ENCODE measurements at regions not wholly inside any gene's neighbourhood (a gene's known extent, or its start where the extent isn't known, plus 50 kb on each side); places are given as distances from the start of the nearest gene placed in this dataset.

DNA sequence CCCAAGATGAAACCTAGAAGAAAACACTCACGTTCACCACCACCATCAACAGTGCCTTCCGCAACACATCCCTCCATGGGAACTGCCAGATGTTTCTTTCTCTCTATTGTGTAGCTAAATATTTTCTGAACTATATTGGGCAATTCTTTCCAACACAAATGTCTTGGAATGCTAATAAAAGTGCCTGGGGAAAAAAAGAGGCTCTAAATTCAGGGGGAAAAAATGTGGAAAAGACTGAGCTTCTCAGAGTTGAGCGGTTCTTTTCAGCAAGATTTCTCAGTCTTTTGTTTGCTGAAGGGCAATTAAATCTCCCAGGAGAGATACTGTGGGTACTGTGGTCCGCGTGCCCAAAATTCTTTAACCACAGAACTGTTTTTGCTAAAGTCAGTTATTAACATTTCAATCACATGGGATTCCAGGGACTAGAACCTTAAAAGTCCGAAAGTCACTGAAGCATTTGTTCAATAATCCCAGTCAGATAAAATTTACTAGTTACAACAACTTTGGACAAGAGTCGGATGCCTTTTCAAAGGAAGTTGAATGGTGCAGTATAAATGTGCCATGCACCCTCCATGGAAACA, 51.9 kb upstream of the DHRSX start (continued):
- TF ChIP-seq, protein P1, sequence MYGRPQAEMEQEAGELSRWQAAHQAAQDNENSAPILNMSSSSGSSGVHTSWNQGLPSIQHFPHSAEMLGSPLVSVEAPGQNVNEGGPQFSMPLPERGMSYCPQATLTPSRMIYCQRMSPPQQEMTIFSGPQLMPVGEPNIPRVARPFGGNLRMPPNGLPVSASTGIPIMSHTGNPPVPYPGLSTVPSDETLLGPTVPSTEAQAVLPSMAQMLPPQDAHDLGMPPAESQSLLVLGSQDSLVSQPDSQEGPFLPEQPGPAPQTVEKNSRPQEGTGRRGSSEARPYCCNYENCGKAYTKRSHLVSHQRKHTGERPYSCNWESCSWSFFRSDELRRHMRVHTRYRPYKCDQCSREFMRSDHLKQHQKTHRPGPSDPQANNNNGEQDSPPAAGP (tag by site-specific recombination; IDR thresholded peaks at IDR 0.05) = no peak
- TF ChIP-seq, protein P2, sequence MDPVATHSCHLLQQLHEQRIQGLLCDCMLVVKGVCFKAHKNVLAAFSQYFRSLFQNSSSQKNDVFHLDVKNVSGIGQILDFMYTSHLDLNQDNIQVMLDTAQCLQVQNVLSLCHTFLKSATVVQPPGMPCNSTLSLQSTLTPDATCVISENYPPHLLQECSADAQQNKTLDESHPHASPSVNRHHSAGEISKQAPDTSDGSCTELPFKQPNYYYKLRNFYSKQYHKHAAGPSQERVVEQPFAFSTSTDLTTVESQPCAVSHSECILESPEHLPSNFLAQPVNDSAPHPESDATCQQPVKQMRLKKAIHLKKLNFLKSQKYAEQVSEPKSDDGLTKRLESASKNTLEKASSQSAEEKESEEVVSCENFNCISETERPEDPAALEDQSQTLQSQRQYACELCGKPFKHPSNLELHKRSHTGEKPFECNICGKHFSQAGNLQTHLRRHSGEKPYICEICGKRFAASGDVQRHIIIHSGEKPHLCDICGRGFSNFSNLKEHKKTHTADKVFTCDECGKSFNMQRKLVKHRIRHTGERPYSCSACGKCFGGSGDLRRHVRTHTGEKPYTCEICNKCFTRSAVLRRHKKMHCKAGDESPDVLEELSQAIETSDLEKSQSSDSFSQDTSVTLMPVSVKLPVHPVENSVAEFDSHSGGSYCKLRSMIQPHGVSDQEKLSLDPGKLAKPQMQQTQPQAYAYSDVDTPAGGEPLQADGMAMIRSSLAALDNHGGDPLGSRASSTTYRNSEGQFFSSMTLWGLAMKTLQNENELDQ (tag by site-specific recombination; IDR thresholded peaks at IDR 0.05; ENCODE audit: low read depth) = no peak
- peak; percentile 66; the same call in 1 of the 2 replicates for TF ChIP-seq ZNF561 (tag by site-specific recombination; IDR thresholded peaks at IDR 0.05; ENCODE audit: borderline replicate concordance)
- TF ChIP-seq ZNF280C (tag by site-specific recombination; IDR thresholded peaks at IDR 0.05) = no peak
- no peak for TF ChIP-seq ZNF658 (tag by site-specific recombination; IDR thresholded peaks at IDR 0.05)
- no peak for TF ChIP-seq HIC1 (tag by site-specific recombination; IDR thresholded peaks at IDR 0.05)
- no peak for TF ChIP-seq GFI1B (tag by site-specific recombination; IDR thresholded peaks at IDR 0.05)
- no peak for TF ChIP-seq ZNF549 (tag by site-specific recombination; IDR thresholded peaks at IDR 0.05)
- TF ChIP-seq ZNF174 (tag by site-specific recombination; IDR thresholded peaks at IDR 0.05) = no peak
- TF ChIP-seq SETDB1 (IDR thresholded peaks at IDR 0.05; ENCODE audit: insufficient read length, low read length) = no peak
- 0 out of 2 replicates have a peak, but pooled peaks have one; percentile 44 for TF ChIP-seq FEZF1 (tag by site-specific recombination; IDR thresholded peaks at IDR 0.05)
- TF ChIP-seq ZBTB48 (tag by site-specific recombination; IDR thresholded peaks at IDR 0.05) = no peak

- Histone ChIP-seq H3K27ac (ENCODE audit: extremely low read depth, low read depth, low read length) (peak overlapping the region; percentile 59), H3K36me3 (ENCODE audit: control insufficient read depth in 2 of 2, insufficient read depth in 1 of 2, low read length in 2 of 2) (no peaks in the 10 kb centered on the region), H3K9me3 (ENCODE audit: control insufficient read depth, insufficient read depth, low read depth, low read length) (no peaks in the 10 kb centered on the region), H3K4me3 (ENCODE audit: low read depth, low read length) (no peak overlapping the region), H3K4me1 (ENCODE audit: control insufficient read depth, insufficient read depth, low read length) (peaks cover 12% of the 10 kb centered on the region)
- ChIA-PET CTCF (no interaction called here), POLR2A (no interaction called here)
- peak; percentile 17; the same call in 1 of the 2 replicates for TF ChIP-seq TRIM28 (IDR thresholded peaks at IDR 0.05; ENCODE audit: borderline replicate concordance, low read length)
- TF ChIP-seq, protein P3, sequence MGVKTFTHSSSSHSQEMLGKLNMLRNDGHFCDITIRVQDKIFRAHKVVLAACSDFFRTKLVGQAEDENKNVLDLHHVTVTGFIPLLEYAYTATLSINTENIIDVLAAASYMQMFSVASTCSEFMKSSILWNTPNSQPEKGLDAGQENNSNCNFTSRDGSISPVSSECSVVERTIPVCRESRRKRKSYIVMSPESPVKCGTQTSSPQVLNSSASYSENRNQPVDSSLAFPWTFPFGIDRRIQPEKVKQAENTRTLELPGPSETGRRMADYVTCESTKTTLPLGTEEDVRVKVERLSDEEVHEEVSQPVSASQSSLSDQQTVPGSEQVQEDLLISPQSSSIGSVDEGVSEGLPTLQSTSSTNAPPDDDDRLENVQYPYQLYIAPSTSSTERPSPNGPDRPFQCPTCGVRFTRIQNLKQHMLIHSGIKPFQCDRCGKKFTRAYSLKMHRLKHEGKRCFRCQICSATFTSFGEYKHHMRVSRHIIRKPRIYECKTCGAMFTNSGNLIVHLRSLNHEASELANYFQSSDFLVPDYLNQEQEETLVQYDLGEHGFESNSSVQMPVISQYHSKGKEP (tag by site-specific recombination; IDR thresholded peaks at IDR 0.05) = peak; percentile 59
- TF ChIP-seq PATZ1 (tag by site-specific recombination; IDR thresholded peaks at IDR 0.05) = no peak
- no peak for TF ChIP-seq ZNF776 (tag by site-specific recombination; IDR thresholded peaks at IDR 0.05; ENCODE audit: borderline replicate concordance)
- TF ChIP-seq, protein P4, sequence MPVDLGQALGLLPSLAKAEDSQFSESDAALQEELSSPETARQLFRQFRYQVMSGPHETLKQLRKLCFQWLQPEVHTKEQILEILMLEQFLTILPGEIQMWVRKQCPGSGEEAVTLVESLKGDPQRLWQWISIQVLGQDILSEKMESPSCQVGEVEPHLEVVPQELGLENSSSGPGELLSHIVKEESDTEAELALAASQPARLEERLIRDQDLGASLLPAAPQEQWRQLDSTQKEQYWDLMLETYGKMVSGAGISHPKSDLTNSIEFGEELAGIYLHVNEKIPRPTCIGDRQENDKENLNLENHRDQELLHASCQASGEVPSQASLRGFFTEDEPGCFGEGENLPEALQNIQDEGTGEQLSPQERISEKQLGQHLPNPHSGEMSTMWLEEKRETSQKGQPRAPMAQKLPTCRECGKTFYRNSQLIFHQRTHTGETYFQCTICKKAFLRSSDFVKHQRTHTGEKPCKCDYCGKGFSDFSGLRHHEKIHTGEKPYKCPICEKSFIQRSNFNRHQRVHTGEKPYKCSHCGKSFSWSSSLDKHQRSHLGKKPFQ (tag by site-specific recombination; IDR thresholded peaks at IDR 0.05) = 0 out of 2 replicates have a peak, but pooled peaks have one; percentile 53
- TF ChIP-seq ZNF791 (tag by site-specific recombination; IDR thresholded peaks at IDR 0.05) = no peak
- TF ChIP-seq RBAK (tag by site-specific recombination; IDR thresholded peaks at IDR 0.05) = no peak
Observed at GRCh38 chrX:2550328-2551020, 49.7 kb upstream of the DHRSX start.

Measured in HEK293 (cell line).